Astrocyte (in vitro differentiated cells and primary cell): ENCODE measurements at regions not wholly inside any gene's neighbourhood (a gene's known extent, or its start where the extent isn't known, plus 50 kb on each side); places are given as distances from the start of the nearest gene placed in this dataset.
A peak's percentile ranks its signal among the peaks of the same experiment; 100 is the strongest.

ENCODE experiments used
- DNase-seq: peaks from one replicate; pipeline ENCODE4 v3.0.0-alpha.2; 2010; ENCODE audit warnings: low read depth
- FAIRE-seq: peaks from 2 replicates; lab custom pipeline; 2011; peaks lifted over from hg19 to GRCh38; lab: Jason Lieb, UNC
- H2AFZ ChIP-seq: 2 replicates; pipeline ENCODE4 v1.6.0; 2012; ENCODE audit warnings: low read depth, low read length, inconsistent platforms
- H3K27ac ChIP-seq: 2 replicates; pipeline ENCODE4 v1.5.1; 2011; ENCODE audit warnings: low read depth, low read length, inconsistent platforms
- H3K27me3 ChIP-seq: 2 replicates; pipeline ENCODE4 v1.6.0; 2011; ENCODE audit warnings: low read length, inconsistent platforms; ENCODE audit not compliant: insufficient read depth
- H3K36me3 ChIP-seq: 2 replicates; pipeline ENCODE4 v1.5.1; 2011; ENCODE audit warnings: low read length, inconsistent platforms; ENCODE audit not compliant: insufficient read depth
- H3K4me1 ChIP-seq: 2 replicates; pipeline ENCODE4 v1.5.1; 2011; ENCODE audit warnings: low read length, inconsistent platforms; ENCODE audit not compliant: insufficient read depth
- H3K4me2 ChIP-seq: 2 replicates; pipeline ENCODE4 v1.6.0; 2012; ENCODE audit warnings: low read length, inconsistent platforms
- H3K4me3 ChIP-seq: 2 replicates; pipeline ENCODE4 v1.5.1; 2011; ENCODE audit warnings: low read depth, mild to moderate bottlenecking, low read length, inconsistent platforms; ENCODE audit not compliant: insufficient read depth
- H3K79me2 ChIP-seq: 2 replicates; pipeline ENCODE4 v1.6.0; 2012; ENCODE audit warnings: mild to moderate bottlenecking, low read length, inconsistent platforms; ENCODE audit not compliant: insufficient read depth
- H3K9ac ChIP-seq: 2 replicates; pipeline ENCODE4 v1.6.0; 2012; ENCODE audit warnings: mild to moderate bottlenecking, low read length, inconsistent platforms
- H3K9me3 ChIP-seq: 2 replicates; pipeline ENCODE4 v1.5.1; 2012; ENCODE audit warnings: low read depth, mild to moderate bottlenecking, low read length, inconsistent platforms; ENCODE audit not compliant: insufficient read depth
- H4K20me1 ChIP-seq: 2 replicates; pipeline ENCODE4 v1.6.0; 2012; ENCODE audit warnings: low read length, inconsistent platforms; ENCODE audit not compliant: insufficient read depth
- H3K27ac Mint-ChIP-seq: one replicate; pipeline ENCODE4 v1.8.0; 2021; ENCODE audit warnings: mild to moderate bottlenecking, mixed read lengths; ENCODE audit not compliant: unreplicated experiment
- H3K27me3 Mint-ChIP-seq: one replicate; pipeline ENCODE4 v1.8.0; 2021; ENCODE audit warnings: low read depth, mixed read lengths; ENCODE audit not compliant: unreplicated experiment
- H3K36me3 Mint-ChIP-seq: one replicate; pipeline ENCODE4 v1.8.0; 2021; ENCODE audit warnings: low read depth, mixed read lengths; ENCODE audit not compliant: unreplicated experiment
- H3K4me1 Mint-ChIP-seq: one replicate; pipeline ENCODE4 v1.8.0; 2021; ENCODE audit warnings: low read depth, mixed read lengths; ENCODE audit not compliant: unreplicated experiment
- H3K4me3 Mint-ChIP-seq: one replicate; pipeline ENCODE4 v1.8.0; 2021; ENCODE audit warnings: mild to moderate bottlenecking, moderate library complexity, mixed read lengths; ENCODE audit not compliant: unreplicated experiment
- H3K9me3 Mint-ChIP-seq: one replicate; pipeline ENCODE4 v1.8.0; 2021; ENCODE audit warnings: mild to moderate bottlenecking, mixed read lengths; ENCODE audit not compliant: unreplicated experiment
- CTCF ChIP-seq: IDR thresholded peaks from 2 replicates; pipeline ENCODE4 v1.5.1; 2011; ENCODE audit warnings: low read depth, mild to moderate bottlenecking, inconsistent platforms, low read length, moderate library complexity; ENCODE audit not compliant: insufficient read depth
- EZH2 ChIP-seq: IDR thresholded peaks from 2 replicates; pipeline ENCODE4 v1.6.1; 2012; ENCODE audit warnings: mild to moderate bottlenecking, low read length, inconsistent platforms; ENCODE audit not compliant: insufficient read depth

GRCh38 chr5:96115147-96115807 lies 153.6 kb upstream of the ELL2 start:
- no peak overlapping the region for H3K9ac ChIP-seq
- DNase-seq: no peak
- Mint-ChIP-seq H3K27me3 (no peaks in the 10 kb centered on the region), H3K9me3 (no peaks in the 10 kb centered on the region), H3K36me3 (no peaks in the 10 kb centered on the region), H3K27ac (no peak overlapping the region), H3K4me3 (no peak overlapping the region), H3K4me1 (peaks cover 9% of the 10 kb centered on the region)
- H3K27ac ChIP-seq: no peak overlapping the region
- no peak overlapping the region for H3K4me2 ChIP-seq
- no peak for FAIRE-seq
- no peaks in the 10 kb centered on the region for H3K4me1 ChIP-seq
- no peak overlapping the region for H2AFZ ChIP-seq
- H3K9me3 ChIP-seq: no peaks in the 10 kb centered on the region
- H3K79me2 ChIP-seq: no peaks in the 10 kb centered on the region
- no peak for TF ChIP-seq EZH2
- TF ChIP-seq CTCF: no peak
- H3K4me3 ChIP-seq: no peak overlapping the region
- H3K36me3 ChIP-seq: no peaks in the 10 kb centered on the region
- H4K20me1 ChIP-seq: no peaks in the 10 kb centered on the region
- H3K27me3 ChIP-seq: no peaks in the 10 kb centered on the region

GRCh38 chr5:96114736-96115135 lies 153.1 kb upstream of the ELL2 start:
- H3K36me3 Mint-ChIP-seq: no peaks in the 10 kb centered on the region
- Histone ChIP-seq H2AFZ (no peak overlapping the region), H3K9ac (no peak overlapping the region), H3K36me3 (no peaks in the 10 kb centered on the region), H3K27me3 (no peaks in the 10 kb centered on the region), H4K20me1 (no peaks in the 10 kb centered on the region), H3K79me2 (no peaks in the 10 kb centered on the region), H3K4me3 (no peak overlapping the region), H3K9me3 (no peaks in the 10 kb centered on the region), H3K27ac (no peak overlapping the region), H3K4me1 (no peaks in the 10 kb centered on the region), H3K4me2 (no peak overlapping the region)
- no peaks in the 10 kb centered on the region for H3K27me3 Mint-ChIP-seq
- H3K4me1 Mint-ChIP-seq: peaks cover 9% of the 10 kb centered on the region
- no peak for TF ChIP-seq EZH2
- no peak for TF ChIP-seq CTCF
- no peak overlapping the region for H3K27ac Mint-ChIP-seq
- no peak overlapping the region for H3K4me3 Mint-ChIP-seq
- H3K9me3 Mint-ChIP-seq: no peaks in the 10 kb centered on the region
- peak; percentile 55 for DNase-seq
- FAIRE-seq: peak; percentile 56

- no peak overlapping the region for H3K27ac Mint-ChIP-seq
- no peaks in the 10 kb centered on the region for H3K79me2 ChIP-seq
- no peaks in the 10 kb centered on the region for H4K20me1 ChIP-seq
- H3K9ac ChIP-seq: no peak overlapping the region
- no peaks in the 10 kb centered on the region for H3K36me3 ChIP-seq
- no peaks in the 10 kb centered on the region for H3K36me3 Mint-ChIP-seq
- H3K4me3 Mint-ChIP-seq: no peak overlapping the region
- H3K4me1 Mint-ChIP-seq: peaks cover 3% of the 10 kb centered on the region
- no peak overlapping the region for H3K4me3 ChIP-seq
- H3K4me1 ChIP-seq: no peaks in the 10 kb centered on the region
- no peak overlapping the region for H2AFZ ChIP-seq
- DNase-seq (no peak), FAIRE-seq (no peak)
- no peaks in the 10 kb centered on the region for H3K9me3 ChIP-seq
- H3K27me3 ChIP-seq: no peaks in the 10 kb centered on the region
- no peaks in the 10 kb centered on the region for H3K27me3 Mint-ChIP-seq
- H3K4me2 ChIP-seq: no peak overlapping the region
- no peaks in the 10 kb centered on the region for H3K9me3 Mint-ChIP-seq
- TF ChIP-seq CTCF (no peak), EZH2 (no peak)
- H3K27ac ChIP-seq: no peak overlapping the region
Observed at GRCh38 chr5:96113170-96113939, 151.7 kb upstream of the ELL2 start.
